NCI-H1694 (cell line): ENCODE measurements at regions not wholly inside any gene's neighbourhood (a gene's known extent, or its start where the extent isn't known, plus 50 kb on each side); places are given as distances from the start of the nearest gene placed in this dataset.

Experiments
- DNase-seq: peaks from one replicate; lab custom pipeline; 2025; lab: John Stamatoyannopoulos, UW

DNA sequence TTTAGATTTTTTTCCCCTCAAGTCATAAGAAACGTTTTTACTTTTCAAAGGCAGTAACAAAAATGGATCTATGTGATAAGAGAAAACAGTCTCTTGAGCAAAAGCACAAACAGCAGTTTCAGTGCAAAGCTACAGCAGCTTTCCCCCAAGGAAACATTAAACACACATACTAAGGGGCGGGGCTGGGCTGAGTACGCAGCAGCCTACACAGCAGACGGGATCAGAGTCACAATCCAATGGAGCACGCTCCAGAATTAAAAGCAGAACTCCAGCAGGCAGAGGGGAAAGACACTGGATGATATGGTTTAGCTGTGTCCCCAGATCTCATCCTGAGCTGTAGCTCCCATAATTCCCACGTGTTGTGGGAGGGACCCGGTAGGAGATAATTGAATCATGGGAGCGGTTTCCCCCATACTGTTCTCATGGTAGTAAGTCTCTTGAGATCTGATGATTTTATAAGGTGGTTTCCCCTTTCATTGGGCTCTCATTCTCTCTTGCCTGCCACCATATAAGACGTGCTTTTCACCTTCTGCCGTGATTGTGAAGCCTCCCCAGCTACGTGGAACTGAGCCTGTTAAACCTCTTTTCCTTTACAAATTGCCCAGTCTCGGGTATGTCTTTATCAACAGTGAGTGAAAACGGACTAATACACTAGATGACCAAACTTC is 116.2 kb upstream of the SLCO3A1 start:
- no peak for DNase-seq

- no peak for DNase-seq
Observed at GRCh38 chr15:91741986-91742385, 111.5 kb upstream of the SLCO3A1 start.

DNA sequence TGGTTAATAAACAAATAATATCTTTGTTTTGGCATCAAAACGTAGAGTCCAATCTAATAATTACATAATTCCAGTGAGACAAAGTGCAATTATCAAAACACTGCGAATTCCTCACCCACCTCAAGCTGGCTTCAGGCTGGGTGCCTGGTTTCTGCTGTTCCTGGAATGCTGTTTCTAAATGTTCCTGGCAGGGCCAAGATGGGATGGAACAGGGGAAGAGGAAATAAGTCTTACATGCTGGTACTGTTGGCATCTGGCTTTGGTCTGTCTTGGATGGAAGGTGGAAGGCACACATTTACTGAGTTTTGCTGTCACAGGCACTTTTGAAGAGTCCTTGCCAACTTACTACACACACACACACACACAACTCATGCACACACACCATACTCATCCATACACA is 101.9 kb upstream of the SLCO3A1 start:
- DNase-seq, result no peak

- DNase-seq, result no peak
Observed at GRCh38 chr15:91752081-91752785, 101.3 kb upstream of the SLCO3A1 start.

- no peak for DNase-seq
Observed at GRCh38 chr15:91759560-91759959, 93.9 kb upstream of the SLCO3A1 start.

DNA sequence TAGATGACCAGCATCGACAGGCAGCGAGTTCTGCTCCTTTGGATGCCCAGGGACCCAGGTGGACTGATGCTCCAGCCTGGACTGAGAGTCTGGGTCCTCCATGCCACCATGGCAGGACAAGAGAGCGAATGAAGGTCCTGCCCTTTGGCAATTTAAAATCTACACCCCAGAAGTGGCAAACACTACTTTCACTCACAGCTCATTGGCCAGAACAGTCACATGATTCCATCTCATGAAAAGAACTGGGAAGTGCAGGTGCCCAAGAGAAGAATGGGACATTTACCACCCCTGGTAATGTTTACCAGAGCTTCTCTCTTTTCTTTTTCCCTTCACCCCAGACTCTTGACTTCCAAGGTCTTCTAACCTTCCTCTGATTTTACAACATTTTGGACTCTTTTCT is 87.8 kb upstream of the SLCO3A1 start:
- DNase-seq, result no peak

GRCh38 chr15:91769476-91769875 is 84.0 kb upstream of the SLCO3A1 start:
- DNase-seq, result no peak

GRCh38 chr15:91769894-91770293 is 83.6 kb upstream of the SLCO3A1 start:
- no peak for DNase-seq

GRCh38 chr15:91776104-91776503 is 77.4 kb upstream of the SLCO3A1 start:
- DNase-seq, result no peak

DNA sequence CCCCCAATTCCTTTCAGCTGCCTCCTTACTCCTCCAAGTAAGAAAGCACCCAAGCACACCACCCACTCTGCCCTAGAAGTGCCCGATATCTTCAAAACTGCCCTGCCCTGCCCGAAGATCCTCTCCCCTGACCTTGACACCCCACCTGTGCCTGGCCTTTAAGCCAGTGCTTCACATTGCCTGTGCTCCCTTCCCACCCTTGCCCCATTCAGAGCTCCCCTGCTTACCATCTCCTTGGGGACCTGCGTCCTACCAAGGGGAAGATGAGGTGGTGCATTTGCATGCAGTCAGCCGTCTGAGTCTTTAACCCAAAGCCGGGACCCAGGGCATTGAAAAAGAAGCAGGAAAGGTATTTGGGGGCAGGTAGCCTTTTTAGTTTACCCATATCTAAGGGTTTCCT is 73.5 kb upstream of the SLCO3A1 start:
- no peak for DNase-seq

DNA sequence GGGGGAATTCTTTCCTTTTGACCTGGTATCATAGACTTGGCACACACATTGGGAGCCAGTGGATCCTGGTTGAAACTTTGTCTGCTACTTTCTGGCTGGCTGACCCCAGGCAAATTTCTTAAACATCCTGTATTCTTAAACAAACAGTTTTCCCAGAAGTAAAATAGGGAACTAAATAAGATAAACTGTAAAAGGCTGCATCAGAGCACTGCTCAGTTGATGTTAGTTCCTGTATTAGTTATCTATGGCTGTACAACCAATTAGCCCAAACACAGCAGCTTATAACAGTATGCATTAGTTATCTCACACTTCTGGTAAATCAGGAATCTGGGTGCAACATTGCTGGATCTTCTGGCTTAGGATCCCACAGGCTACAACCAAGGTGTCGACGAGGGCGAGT is 73.1 kb upstream of the SLCO3A1 start:
- DNase-seq, result no peak

DNA sequence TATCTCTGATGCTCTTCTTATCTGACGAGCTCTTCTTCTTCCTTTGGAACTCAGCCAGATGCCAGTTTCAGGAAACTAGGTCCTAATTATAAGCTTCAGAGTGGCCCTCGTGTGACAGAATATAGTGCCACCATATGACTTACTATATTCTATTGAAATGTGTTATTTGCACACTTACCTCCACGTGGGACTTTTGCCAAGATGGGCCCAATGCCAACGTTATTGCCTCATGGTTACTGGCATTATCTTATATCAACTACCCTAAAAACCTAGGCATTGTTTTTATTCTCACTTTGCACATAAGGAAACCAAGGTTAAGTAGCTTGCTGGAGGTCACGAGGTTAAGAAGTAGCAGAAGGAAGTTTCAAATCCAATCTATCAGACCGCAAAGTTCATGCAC is 71.3 kb upstream of the SLCO3A1 start:
- no peak for DNase-seq

GRCh38 chr15:91783008-91783407 is 70.5 kb upstream of the SLCO3A1 start:
- DNase-seq, result no peak

DNA sequence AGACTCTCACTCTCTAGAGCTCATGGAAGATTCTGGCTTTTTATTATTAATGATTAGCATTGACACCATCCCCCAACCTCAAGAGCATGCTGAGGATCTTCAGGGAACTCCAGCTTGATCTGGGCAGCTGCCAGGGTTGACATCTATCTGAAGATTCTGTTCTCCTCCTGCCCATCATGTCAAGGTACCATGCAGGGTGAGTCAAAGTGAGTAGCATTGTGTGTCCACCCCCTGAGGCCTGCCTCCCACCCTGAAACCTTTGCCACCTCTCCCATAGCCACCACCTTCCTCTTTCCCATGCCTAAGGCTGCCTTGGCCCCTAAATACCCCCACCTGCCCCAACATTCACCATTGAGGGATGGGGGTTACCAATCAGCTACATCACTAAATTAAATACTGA is 70.1 kb upstream of the SLCO3A1 start:
- DNase-seq, result no peak

GRCh38 chr15:91784973-91785709 is 68.4 kb upstream of the SLCO3A1 start:
- DNase-seq, result no peak

DNA sequence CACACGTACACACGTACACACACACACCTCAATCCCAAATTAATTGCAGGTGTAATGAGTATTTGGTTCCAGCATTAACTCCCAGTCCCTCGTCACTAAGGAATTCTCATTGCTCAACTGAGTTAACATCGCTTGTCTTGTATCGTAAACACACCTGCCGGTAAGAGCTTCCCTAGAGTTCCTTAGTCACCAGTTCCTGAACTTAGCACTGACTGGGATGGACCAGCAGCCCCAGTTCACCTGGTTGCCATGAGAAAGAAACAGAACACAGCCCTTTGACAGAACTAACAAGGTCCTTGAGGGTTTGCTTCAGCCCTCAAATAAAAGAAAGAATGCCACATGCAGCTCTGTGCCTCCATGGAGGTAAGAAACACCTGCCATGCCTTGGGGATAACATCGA is 66.3 kb upstream of the SLCO3A1 start:
- no peak for DNase-seq

DNA sequence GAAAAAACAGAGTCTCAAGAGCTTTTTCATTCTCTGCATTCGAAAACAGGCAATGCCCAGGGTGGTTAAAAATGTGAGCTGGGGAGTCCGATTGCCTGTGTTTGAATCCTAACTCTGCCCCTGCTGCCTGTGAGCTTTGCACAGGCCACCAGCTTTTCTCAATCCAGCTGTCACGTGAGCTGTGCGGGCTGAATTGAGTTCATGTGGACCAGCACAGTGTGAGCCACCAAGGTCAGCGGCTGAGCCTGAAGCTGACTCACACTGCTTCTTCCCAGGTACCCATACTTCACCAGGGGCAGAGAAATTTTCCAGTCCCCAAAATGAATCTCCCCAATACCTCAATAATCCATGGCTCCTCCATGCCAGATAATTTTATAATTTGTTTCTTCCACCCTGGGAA is 64.4 kb upstream of the SLCO3A1 start:
- DNase-seq, result no peak

- peak; percentile 83 for DNase-seq
Observed at GRCh38 chr15:91790836-91791235, 62.7 kb upstream of the SLCO3A1 start.

- no peak for DNase-seq
Observed at GRCh38 chr15:91793771-91794170, 59.7 kb upstream of the SLCO3A1 start.

GRCh38 chr15:91795235-91795634 is 58.3 kb upstream of the SLCO3A1 start:
- DNase-seq, result no peak

DNA sequence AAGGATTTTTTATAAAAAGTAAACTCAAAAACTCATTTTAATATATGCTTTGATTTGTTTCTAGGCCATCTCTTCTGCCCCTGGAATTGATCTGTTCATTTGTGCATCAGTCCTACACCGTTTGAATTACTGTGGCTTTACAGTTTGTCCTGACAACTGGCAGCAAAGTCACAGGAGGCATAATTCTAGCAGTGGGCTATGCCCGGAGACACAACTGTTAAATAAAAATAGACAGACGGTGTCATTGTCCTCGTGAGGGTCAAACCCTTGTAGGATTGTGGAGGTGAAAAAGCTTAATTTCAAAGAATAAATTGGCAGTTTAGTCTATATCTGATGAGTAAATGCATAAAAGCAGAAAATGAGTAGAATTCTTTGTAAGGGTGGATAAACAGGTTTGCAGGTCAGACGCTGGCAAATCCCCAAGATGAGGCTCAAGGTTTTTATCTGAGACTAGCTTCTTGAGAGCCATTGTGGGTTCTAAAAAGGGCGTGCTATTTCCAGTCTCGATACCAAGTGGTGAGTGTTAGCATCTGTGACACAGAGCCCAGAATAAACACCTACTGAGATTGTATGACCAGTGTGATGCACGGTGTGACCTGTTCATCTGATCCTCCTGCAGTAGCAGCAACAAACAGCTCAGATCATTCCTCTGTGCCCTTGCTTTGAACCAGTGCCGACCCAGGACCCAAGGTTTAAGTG is 51.5 kb upstream of the SLCO3A1 start:
- DNase-seq, result no peak

GRCh38 chr15:91803260-91803659 is 50.2 kb upstream of the SLCO3A1 start:
- no peak for DNase-seq
